ENCODE measurements at regions not wholly inside any gene's neighbourhood (a gene's known extent, or its start where the extent isn't known, plus 50 kb on each side); places are given as distances from the start of the nearest gene placed in this dataset.
"Not testable (repeated sequence)": the region's sequence is repeated elsewhere in the genome, so short reads cannot be mapped to it uniquely, and the experiment has no call there.

DNA sequence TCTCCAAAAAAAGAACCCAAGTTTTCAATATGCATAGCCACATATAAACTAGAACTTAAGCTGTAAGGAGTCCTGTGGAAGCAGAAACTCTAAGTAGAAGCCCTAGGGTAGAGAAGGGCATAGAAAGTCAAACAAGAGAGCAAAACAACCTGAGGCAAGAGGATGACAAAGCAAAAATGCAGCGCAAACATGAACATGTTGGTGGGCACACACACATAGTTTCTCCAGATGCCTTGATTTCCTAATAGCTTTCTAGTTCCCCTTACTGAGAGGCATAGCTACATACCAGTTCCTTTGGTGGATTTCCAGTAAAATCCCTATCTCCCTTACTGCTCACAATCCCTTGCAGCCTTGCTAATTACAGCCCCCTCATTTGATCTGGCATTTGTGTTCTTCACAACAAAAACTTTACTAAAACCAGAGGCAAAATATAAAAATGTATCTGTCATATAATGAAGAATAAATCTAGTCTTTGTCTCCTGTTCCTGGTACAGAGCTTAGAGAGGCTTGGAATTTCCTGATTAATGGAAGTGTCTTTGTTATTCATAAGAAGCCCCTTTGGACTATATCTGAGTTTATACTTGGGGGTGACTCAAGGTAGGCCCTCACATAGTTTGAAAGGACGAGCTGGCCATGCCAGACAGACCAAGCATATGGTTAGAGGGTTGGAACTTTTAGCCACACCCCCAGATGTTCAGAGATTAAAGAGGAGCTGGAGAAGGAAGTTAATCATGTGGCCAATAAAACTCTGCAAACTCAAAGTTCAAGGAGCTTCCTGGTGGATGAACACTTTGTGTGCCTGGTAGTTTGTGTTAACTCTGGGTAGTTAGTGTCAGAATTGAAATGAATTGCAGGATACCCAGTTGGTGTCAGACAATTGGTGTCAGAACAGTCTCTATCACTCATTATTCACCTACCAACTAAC, 52.7 kb upstream of the ZCCHC13 start:
- DNase-seq, result no peak

DNA sequence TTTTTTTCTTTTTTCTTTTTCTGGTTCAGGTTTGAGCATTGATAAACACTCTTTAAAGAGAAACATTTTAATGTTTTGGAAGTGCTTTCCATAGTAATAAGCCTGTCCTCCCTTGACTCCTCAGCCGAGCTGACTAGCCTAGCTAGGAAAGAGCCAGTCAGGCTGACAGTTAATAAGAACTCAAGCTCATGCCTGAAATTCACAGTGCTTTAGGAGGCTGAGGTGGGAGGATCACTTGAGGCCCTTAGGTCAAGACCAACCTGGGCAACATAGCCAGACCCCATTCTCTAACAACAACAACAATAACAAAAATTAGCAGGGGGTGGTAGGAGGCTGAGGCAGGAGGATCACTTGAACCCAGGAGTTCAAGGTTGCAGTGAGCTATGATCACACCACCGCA, 53.4 kb upstream of the ZCCHC13 start:
- DNase-seq, result no peak

DNA sequence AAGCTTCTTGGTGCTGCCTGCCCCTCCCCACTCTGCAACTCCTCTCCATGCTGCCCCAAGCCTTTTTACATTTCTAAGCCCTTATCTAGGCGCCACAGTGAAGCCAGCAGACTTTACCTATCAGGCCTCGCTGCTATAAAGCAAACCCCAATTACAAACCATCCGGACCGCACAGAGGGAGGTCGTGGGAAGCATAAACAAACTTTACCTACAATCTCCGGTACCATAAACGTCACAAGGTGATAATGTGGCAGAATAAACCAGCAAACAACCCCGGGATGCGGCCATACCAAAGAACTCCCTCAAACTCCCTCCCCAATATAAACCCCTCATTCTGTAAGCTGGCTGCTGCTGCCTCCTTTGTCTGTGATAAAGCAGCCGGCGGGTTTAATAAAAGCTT, 54.0 kb upstream of the ZCCHC13 start:
- DNase-seq, result no peak

DNA sequence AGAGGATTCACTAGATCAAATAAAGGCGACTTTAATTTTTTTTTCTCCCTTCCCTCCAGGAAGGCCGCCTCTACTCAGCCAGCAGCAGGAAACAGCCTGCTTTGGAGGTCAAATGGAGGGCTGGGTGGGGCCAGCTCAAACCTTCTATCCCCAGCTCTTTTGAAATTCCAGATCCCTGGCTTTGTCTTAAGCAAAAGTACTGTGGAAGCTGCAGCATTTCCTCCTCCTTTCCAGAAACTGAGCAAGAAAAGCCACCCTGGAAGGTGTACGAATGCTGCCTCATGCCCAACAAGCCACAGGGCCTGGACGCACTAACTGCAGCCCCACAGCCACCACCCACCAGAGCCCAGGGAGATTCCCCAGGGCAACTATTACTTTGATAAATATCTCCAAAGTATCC, 55.1 kb upstream of the ZCCHC13 start:
- DNase-seq, result no peak

DNA sequence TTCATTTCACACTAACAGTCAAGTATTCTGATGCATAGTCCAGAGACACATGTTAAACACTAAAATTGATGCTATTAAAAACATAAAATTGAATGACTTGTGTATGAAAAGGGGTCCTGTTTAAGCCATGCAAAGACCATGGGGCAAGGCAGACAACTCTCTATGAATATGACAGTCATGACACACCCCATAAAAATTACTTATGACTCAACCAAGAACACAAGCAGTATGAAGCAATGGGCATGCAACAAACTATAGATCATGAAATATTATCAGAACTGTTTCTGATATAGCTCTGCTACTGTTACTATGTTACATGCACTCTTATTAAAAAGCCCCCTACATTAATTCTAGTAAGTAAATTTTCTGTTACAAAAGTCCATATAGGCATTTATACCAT, 57.5 kb upstream of the ZCCHC13 start:
- DNase-seq, result no peak

DNA sequence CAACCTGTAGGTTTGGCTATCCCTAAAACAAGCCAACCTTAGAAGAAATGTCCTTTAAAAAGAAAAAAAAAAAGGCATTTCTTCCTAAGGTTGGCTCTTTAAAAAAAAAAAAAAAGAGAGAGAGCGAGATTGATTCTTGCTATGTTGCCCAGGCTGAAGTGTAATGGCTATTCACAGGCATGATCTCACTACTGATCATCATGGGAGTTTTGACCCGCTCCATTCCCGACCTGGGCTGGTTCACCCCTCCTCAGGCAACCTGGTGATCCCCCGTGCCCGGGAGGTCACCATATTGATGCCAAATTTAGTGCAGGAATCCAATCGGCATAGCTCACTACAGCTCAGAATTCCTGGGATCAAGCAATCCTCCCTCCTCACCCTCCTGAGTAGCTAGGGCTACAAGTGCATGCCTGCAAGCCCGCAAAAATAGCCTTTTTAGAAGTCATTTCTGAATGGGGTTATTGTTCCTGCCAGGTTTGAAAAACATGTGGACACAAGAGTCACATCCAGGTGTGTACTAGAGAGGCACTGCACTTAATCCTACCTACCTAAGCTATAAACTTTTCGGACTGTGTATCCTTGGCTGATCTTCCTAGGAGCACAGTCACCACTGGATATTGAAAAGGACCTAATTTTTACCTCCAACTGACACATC, 61.4 kb upstream of the ZCCHC13 start:
- no peak for DNase-seq

DNA sequence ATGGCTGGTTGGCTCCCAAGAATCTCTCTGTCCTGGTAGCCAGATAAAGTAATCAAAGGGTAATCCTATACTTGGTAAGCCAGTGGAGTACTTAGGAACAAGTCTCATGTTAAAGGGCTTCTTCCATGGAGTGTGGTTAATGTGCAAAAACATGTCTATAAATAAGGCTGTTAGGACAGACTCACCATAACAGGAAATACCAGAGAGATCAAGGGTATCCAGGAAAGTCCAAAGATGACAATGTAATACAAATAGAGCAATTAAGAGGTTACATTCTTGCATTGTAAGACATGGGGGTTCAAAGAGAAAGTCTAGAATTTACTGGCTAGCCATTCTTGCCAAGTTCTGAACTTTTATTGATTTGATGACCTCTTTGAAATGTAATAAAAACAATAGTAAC, 61.9 kb upstream of the ZCCHC13 start:
- no peak for DNase-seq

DNA sequence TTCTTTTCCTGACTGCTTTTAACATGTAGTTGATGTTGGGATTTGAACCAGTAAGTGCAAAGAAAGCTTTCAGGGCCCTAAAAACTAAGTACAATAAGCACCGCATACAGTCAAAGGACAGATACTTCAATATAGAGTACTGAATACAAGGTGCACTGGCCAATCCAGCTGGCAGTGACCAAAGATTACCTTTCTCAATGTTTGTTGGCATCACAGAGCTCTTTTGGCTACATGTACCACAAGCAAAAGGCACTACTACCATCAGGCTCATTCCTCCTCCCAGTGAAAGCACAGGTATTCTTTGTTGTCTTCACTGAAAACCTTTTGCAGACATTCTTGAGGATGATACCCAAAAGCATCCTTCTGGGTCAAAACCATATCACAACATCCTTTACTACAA, 65.2 kb upstream of the ZCCHC13 start:
- no peak for DNase-seq

DNA sequence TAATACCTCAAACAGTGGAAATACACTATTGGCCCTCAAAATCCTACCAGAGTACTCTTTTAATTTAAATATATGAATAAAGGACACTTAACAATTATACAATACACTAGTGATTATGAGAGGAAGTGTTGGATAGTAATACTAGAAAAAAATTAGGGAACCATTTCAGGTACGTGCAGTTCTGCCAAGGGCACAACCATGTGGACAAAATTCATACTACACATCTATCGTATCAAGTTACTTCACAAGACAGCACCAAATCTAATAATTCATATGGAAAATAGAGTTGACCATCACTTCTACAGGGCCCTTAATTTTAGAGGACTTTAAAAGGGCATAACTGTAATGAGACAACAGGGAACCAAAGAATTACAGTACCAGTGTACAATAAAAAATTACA, 69.2 kb upstream of the ZCCHC13 start:
- no peak for DNase-seq

DNA sequence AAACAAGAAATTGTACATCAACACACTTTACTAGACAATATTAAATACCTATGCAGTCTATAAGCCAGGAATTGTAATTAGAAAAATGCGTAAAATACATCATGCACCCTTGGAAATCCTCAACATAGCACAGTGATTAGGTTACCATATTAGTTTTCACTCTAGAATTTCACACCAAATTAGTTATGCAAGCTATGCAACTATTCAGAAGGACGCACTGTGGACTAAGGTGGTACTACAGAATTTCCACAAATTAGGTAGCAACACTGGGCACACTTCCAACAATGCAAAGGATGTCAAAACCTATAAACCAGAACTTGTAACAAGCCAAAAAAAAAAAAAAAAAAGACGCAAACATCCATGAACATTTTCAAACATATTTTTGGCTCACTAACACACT, 71.1 kb upstream of the ZCCHC13 start:
- DNase-seq, result no peak

DNA sequence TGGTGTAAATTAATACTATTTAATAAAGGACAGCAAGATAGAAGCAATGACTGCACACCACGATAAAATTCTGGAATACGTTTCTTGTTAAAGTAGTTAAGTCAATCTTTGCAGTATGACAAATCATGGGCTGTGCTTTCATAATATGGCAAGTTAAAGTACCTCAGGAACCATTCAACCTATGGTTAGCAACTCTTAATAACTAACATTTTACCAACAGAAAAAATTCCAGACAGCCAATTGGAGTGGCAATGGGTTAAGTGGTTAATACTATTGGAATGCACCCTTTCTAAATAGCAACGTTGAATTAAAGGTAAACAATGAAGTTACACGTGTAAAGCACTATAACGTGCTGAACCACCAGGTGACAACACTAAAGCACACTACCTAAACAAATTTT, 72.4 kb upstream of the ZCCHC13 start:
- DNase-seq, result no peak

DNA sequence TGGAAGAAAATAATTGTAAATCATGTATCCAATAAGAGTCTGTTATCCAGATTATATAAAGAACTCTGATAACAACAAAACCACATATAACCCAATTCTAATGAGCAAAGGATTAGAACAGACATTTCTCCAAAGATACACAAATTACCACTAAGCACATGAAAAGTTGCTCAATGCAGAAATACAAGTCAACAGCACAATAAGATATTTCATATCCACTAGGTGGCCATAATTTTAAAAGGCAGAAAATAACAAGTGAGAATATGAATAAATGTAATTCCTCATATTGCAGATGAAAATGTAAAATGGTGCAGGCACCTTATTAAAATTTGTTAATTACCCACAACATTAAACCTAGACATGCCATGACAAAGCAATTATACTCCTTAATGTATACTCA, 73.9 kb upstream of the ZCCHC13 start:
- DNase-seq, result no peak

DNA sequence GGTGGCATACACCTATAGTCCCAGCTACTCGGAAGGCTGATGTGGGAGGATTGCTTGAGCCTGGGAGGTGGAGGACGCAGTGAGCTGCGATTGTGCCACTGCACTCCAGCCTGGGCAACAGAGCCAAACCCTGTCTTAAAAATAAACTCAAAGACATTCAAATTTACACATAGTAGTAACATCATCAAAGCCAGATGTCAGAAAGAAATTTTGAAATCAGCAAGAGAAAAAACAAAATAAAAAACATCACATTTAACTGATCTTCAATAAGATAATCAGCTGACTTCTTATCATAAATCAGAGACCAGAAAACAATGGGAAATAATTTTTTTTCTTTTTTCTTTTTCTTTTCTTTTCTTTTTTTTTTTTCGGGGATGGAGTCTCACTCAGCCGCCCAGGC, 78.9 kb upstream of the ZCCHC13 start:
- DNase-seq, result no peak

DNA sequence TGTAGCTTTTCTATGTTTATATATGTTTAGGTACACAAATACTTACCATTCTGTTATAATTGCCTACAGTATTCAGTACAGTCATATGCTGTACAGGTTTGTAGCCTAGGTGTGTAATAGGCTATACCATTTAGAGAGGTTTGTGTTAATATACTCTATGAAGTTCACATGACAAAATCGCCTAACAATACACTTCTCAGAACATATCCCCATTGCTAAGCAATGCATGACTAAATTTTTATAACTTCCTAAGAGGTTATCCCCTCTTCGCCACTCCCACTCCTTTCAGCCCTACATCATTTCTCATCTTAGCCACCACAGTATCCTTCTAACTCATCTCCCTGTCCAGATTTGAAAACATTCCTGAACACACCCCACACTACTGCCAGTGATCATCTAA, 83.7 kb upstream of the ZCCHC13 start:
- DNase-seq, result no peak

DNA sequence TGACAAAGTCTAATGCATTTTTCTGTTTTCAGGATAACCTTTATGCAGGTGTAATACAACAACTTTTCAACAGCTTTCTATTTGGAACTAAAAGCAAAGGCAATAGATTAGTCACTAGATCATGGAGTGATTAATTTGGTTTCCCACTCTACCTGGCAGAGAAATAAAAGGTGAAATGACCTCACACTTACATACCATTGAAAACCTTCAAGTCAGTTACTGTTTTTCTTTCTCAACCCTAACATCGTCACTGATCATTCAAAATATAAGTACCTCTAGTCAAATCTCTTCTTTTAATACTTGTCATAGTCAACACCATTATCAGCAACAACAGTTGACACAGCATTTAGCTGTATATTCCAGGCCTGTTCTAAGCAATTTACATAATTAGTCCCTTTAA, 85.1 kb upstream of the ZCCHC13 start:
- DNase-seq, result no peak

DNA sequence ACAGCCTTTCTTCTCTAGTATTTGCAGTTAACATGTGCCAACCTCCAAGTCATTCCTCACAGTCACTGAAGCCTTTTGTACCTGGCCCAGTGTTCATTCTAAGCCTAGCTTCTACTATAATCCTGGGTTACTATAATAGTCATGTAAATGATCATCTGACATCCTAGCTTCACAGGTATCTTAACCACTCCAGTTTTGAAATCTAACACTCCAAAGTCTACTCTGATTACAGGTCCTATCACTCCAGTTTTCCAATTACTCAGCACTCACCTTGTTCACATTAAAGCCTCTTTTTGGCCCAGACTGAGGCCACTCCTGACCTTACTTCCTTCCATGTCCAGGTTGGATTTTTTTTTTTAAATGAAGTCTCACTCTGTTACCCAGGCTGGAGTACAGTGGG, 87.6 kb upstream of the ZCCHC13 start:
- no peak for DNase-seq

DNA sequence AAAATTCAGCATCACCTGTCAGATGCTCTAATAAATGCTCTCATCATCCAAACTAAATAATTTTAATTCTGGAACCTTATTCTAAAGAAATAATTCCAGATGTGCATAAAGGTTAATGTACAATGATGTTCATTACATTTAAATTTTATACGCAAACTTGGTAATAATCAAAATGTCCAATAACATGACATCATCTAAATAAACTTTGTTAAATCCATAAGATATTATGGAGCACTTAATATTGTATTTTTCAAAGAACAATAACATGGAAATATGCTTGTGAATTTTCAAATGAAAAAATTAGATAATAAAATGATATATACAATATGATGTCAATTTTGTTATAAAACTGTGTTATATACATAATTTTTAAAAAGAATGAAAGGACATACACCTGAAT, 92.1 kb upstream of the ZCCHC13 start:
- no peak for DNase-seq

DNA sequence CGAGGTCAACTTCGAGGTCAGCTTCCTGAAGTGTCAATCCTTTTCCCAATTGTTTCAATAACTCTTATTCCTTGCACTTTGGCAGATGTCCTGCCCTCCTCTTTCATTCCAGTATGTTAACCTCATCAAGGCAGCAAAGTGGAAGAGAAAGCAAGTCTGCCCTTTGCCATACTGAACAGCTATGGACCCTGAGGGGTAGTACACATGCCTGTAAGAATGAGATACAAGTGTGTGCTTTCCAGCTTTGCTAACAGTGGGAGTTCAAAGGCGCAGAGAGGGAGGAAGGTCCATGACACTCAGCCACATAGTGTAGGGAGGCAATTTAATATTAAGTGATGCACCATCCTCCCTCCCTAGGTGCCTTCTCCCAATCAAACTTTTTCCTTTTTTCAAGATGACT, 96.4 kb upstream of the ZCCHC13 start:
- DNase-seq, result no peak

DNA sequence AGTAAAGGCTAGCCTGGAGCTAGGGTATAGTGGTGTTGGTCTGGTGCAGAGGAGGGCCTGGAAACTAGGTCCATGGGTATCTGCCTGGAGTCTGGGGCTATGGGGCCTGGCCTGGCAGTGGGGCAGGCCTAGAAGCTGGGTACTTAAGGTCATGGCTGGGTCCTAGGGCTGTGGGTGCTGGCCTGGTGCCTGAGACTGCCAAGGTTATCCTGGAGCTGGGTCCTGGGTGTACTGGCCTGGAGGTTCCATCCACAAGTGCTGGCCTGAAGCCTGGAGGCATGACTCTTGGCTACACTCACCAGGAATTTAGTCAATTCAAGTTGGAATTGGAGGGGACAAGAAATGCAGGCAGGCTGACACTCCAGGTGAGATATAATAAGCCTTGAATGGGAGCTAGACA, 108.4 kb upstream of the ZCCHC13 start:
- DNase-seq, result no peak

DNA sequence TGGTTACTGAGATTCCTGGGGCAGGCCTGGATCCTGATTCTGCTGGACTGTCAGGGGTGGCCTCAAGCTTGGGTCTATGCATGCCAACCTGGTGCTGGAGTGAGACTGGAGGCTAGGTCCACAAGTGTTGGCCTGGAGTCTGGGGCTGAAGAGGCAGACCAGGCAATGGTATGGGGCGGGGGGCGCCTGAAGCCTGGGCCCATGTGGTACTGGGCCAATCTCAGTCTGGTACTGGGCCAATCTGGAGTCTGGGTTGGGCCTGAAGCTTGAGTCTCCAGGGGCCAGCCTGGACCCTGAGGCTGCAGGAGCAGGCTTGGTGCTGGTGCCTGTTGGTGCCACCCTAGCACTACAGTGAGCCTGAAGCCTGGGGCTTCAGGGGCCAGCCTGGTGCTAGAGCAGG, 108.9 kb upstream of the ZCCHC13 start:
- no peak for DNase-seq

DNA sequence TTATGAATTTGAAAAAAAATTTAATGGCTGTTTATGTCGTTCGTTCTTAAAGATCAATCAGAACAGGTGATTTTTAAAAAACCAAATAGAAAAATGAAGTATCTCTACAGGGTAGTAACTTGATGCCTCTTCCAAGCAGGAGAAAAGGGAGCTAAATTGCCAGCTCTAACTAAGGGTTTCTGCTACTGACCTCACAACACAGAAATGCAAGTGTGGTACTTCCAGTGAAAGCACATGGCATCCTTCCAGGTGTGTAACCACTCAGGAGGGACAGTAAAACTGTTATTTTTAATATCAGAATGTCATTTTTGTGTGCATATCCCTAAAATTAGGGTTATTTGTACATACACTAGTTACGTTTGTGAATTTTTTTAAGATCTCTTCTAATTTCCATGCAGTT, 116.8 kb upstream of the ZCCHC13 start:
- no peak for DNase-seq

DNA sequence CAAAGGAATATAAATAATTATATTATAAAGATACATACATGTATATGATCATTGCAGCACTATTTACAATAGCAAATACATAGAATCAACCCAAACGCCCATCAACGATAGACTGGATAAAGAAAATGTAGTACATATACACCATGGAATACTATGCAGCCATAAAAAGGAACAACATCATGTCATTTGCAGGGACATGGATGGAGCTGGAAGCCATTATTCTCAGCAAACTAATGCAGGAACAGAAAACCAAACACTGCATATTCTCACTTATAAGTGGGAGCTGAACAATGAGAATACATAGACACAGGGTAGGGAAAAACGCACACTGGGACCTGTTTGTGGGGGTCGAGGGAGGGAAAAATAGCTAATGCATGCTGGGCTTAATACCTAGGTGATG, 120.9 kb upstream of the ZCCHC13 start:
- not testable (repeated sequence) for DNase-seq

DNA sequence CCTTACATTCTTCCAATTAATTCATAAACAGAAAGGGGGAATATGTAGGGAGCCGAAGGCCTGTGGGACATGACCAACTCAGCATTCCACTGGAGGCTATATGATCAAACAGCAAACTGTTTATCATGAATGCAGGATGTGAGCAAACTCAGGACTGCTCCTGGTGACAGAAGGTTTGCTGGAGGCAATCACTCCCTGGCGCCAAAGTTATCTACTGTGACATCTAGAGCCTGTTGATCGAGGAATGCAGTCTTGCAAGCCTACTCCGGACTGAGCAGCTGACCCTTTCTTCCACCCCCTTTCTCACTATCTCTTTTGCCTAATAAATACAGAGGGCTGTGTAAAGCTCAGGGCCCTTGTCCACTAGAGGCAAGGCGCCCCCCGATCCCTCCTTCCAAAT, 122.0 kb upstream of the ZCCHC13 start:
- DNase-seq, result not testable (repeated sequence)

DNA sequence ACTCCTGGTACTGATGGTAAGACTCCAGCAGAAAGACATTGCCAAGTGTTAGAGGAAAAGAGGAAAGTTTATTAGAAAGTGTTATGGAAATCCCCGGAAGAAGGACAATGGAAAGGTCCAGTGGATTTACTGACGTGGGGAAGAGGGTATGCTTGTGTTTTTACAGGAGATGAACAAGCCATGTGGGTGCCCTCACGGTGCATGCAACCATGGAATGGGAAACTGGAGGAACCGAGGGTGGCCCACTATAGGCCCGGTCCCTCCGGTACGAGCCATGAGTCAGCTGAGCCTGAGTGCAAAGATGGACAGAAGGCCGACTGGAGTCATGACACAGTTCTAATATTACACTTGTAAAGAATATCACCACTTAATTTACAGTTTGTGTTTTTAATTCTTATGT, 123.3 kb upstream of the ZCCHC13 start:
- DNase-seq, result no peak

DNA sequence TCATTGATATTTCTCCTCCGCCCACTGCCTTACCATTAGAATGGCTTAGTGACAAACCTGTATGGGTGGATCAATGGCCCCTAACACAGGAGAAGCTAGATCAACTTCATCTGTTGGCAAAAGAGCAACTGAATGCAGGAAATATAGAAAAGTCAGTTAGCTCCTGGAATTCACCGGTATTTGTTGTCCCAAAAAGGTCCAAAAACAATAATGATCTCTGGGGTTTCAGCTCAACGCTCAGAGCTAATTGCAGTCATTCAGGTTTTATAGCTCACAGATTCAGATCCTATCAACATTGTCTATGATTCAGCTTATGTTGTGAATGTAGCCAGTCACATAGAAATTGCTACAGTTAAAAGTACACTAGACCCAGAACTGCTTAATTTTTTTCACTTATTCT, 124.0 kb upstream of the ZCCHC13 start:
- no peak for DNase-seq
